M059J (cell line): ENCODE measurements at regions not wholly inside any gene's neighbourhood (a gene's known extent, or its start where the extent isn't known, plus 50 kb on each side); places are given as distances from the start of the nearest gene placed in this dataset.
A peak's percentile ranks its signal among the peaks of the same experiment; 100 is the strongest.
"Not testable (repeated sequence)": the region's sequence is repeated elsewhere in the genome, so short reads cannot be mapped to it uniquely, and the experiment has no call there.

Source experiments
- DNase-seq: peaks from one replicate; pipeline ENCODE4 v3.0.0-alpha.2; 2012; ENCODE audit warnings: low read depth

- DNase-seq: peak; percentile 98
Observed at GRCh38 chr4:3955321-3956164, 189.4 kb downstream of the ADRA2C start.

DNA sequence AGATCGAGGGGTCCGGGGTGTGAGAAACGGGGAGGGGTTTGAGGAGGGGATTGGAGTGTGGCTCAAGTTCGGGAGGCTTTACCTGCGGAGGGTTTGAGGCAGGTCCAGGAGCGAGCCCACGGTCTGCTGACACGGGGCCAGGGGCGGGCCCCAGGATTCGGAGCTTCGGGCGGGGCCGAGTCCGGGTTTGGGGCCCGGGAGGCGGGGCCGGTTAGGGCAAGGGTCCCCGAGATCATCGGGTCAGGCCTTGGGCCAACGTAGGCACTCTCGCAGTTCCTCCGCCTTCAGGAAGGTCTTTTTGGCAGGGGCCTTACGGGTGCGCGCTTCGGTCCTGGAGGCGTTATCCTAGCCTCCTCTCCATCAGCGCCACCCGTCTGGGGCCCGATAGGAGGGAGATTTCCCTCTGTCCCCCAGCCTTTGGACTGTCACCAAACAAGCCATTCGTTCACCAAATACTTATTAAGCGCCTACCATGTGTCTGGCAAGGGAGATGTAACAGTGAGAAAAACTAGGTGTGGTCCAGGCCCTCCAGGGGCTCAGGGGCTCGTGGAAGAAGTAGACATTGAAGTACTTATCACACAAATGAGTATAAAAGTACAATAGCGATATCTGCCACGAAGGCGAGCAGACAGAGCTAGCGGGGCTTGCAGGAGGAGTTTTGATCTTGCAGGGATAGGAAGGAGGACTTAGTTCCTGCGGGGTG lies 190.1 kb downstream of the ADRA2C start:
- DNase-seq: not testable (repeated sequence)

GRCh38 chr4:3961091-3961672 lies 195.0 kb downstream of the ADRA2C start:
- DNase-seq: not testable (repeated sequence)

GRCh38 chr4:3964572-3965278 lies 198.5 kb downstream of the ADRA2C start:
- not testable (repeated sequence) for DNase-seq

DNA sequence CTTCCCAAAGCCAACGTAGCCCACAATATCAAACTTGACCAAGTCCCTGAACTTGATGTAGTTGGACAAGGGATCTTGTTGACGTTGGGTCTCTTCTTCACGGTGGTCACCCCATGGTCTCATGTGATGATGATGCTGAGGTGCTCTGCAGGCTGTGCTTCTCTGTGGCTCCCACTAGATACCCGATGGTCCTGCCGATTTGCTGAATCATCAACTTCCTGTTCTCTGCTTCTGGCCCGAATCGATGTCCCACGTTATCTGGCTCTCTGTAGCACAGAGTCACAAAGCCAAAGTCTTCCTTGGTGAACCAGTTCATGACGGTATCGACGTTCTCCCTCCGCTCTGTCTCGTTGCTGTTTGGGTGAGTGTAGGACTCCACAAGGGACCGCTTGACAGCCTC lies 201.0 kb downstream of the ADRA2C start:
- DNase-seq: not testable (repeated sequence)

DNA sequence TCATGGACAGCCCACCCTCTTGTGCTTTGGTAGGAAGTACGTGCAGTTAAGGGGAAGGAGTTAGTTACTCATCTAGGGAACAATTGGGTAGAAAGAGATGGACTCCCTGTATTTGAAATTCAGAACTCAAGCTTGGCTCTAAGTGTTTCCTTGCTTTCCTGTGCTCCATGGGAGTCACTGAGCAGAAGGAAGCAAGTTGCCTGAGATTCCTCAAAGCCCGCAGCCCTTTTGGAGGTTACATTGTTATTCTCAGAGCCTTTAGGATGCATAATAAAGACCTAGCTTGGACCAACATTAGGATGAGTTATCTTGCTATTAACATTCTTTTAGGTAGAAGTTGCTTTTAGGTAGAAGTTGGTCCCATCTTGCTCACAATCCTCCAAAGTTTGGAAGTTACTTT lies 206.4 kb downstream of the ADRA2C start:
- DNase-seq: not testable (repeated sequence)

DNA sequence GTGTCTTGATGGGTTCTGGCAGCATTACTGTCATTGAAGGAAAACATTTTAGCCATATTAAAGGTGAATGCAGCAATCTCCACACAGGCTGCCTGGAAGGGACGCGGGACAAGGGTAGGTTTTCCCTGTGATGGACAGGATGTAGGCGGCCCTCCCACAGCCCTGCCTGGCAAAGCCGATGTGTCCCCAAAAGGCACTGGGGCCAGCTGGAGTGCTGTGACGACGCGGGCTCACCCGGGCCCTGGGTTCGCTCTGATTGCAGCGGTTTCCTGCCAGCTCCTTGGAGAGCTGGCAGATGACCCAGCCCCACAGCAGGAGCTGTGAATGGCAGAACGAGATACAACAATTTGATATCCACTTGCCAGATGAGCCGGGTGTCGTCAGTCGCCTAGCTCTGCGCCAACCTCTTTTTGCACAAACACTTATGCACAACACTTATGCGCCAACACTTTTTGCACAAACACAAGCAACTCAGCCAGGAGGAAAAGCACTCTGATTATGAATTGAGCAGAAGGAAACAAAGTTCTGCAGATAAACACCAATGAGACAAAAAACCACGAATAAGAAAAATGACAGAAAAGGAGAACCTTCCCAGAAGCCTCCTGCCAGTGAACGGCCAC lies 207.5 kb downstream of the ADRA2C start:
- not testable (repeated sequence) for DNase-seq

DNA sequence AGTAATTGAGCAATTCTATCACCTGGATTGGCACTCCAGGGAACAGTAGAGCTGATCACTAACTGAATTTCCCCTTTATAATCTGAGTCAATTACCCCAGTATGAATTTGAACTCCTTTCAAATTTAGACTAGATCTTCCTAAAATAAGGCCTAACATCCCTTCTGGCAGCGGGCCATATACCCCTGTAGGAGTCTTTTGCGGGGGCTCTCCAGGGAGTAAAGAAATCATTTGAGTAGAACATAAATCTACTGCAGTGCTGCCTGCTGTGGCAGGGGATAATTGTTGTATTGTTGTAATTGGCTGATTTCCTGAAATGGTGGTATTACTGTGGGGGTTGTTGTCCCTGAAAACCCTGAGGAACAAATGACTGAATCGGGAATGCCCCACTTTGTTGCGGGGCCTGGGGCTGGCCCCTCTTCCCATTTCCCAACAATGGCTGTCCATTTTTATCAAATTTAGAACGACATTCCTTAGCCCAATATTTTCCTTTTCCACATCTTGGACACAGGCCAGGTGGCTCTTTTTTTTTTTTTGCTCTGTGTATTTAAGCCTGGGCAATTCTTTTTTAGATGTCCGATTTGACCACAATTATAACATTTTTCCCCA lies 217.4 kb downstream of the ADRA2C start:
- not testable (repeated sequence) for DNase-seq

GRCh38 chr4:3984796-3985195 lies 218.6 kb downstream of the ADRA2C start:
- DNase-seq: not testable (repeated sequence)

GRCh38 chr4:3986412-3986811 lies 220.2 kb downstream of the ADRA2C start:
- not testable (repeated sequence) for DNase-seq

DNA sequence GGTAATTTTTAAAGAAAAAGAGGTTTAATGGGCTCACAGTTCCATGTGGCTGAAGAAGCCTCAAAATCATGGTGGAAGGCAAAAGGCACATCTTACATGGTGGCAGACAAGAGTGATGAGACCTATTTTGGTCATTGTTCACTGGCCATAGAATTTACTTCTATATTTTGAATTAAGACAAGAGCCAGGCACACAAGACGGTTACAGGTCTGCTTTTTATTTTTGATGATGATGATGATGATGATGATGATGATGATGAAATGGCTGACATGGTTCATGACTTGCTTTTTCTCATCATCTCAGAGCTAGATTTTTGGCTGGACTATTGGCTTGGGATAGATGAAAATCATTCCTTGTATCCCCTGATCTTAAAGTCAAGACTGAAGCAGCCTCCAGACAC lies 229.3 kb downstream of the OTOP1 start:
- not testable (repeated sequence) for DNase-seq

GRCh38 chr4:4004036-4004435 lies 222.7 kb downstream of the OTOP1 start:
- DNase-seq: not testable (repeated sequence)

- not testable (repeated sequence) for DNase-seq
Observed at GRCh38 chr4:4004702-4005101, 222.0 kb downstream of the OTOP1 start.

- not testable (repeated sequence) for DNase-seq
Observed at GRCh38 chr4:4006356-4006755, 220.4 kb downstream of the OTOP1 start.

DNA sequence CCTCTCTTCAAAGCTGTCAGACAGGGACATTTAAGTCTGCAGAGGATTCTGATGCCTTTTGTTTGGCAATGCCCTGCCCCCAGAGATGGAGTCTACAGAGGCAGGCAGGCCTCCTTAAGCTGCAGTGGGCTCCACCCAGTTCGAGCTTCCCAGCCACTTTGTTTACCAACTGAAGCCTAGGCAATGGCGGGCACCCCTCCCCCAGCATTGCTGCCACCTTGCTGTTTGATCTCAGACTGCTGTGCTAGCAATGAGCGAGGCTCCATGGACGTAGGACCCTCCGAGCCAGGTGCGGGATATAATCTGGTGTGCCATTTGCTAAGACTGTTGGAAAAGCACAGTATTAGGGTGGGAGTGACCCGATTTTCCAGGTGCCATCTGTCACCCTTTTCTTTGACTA lies 207.7 kb downstream of the OTOP1 start:
- not testable (repeated sequence) for DNase-seq

DNA sequence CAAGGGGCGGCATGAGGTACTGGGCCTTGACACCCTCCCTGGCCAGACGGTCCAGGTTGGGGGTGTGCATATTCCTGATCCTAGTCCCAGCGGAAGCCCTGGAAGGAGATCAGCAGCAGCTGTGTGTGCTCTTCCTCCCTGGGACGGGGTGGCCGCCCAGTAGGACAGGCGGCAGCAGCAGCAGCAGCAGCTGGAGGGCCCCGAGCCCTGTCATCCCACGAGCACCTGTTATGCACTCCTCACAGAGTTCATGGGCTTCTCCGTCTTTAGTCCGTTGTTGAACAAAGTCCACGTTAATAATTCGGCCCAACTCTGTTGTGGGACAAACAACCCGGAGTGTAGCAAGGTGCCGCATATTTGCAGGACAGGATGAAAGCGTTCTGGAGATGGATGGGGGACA lies 205.6 kb downstream of the OTOP1 start:
- DNase-seq: not testable (repeated sequence)

DNA sequence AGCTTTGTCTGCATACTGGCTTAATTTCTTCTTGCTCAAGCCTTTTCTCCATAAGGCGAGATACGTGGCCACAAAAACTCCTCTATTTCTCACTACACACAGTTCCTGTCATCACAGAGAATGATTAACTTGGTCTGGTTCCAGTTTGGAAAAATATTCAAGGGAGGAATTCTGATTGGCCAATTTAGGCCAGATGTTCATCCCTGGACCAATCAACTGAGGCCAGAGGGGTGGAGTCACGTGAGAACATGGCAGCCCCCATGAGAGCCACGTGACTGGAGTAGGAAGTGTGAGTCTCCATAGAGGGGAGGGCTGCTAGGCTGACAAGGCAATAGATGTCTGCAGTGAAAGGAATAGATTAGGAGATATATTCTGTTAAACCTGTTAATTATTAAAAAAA lies 200.0 kb downstream of the OTOP1 start:
- not testable (repeated sequence) for DNase-seq

DNA sequence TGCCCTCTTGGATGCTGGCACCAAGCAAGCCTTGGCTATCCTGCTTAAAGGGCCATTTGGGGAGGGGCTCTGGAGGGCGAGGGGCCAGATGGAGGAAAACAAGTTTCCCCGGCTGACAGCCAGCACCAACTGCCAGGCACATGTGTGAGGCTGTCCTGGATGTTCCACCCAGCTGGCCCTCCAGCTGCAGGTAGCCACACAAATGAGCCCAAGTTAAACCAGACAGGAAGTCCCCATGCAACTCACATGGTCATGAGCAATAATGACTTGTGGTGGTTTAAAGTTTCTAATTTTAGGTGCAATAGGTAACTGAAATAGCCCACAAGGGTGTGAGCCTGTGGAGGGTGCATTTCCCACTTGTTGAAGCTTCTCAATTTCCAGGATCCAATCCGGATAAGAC lies 198.0 kb downstream of the OTOP1 start:
- DNase-seq: not testable (repeated sequence)

- not testable (repeated sequence) for DNase-seq
Observed at GRCh38 chr4:4030509-4030908, 196.2 kb downstream of the OTOP1 start.

- not testable (repeated sequence) for DNase-seq
Observed at GRCh38 chr4:4031446-4032135, 195.1 kb downstream of the OTOP1 start.
